HepG2 (cell line): ENCODE measurements at regions not wholly inside any gene's neighbourhood (a gene's known extent, or its start where the extent isn't known, plus 50 kb on each side); places are given as distances from the start of the nearest gene placed in this dataset.
A peak's percentile ranks its signal among the peaks of the same experiment; 100 is the strongest.

Experiments used
- ATAC-seq: fragments of 200-7000 bp; cut with Tn5 transposase; 3 replicates; pipeline ENCODE4 v1.9.1; 2020; ENCODE audit warnings: mild to moderate bottlenecking, moderate library complexity
- BruUV-seq: library from RNA; stranded (reverse); fragments of 400-500 nt; replicated peaks from 2 replicates; lab custom pipeline; 2021; lab: Mats Ljungman, UMichigan
- CTCF ChIA-PET: fragments of 300-600 bp; formaldehyde crosslinking; extraction: SDS; loops from one replicate; lab custom pipeline; 2021; ENCODE audit warnings: low total read pairs, inconsistent platforms, low intra/inter-chr PET ratio; lab: Yijun Ruan, JAX
- POLR2A ChIA-PET: fragments of 350-600 bp; sonication (Branson Sonifier 250); formaldehyde crosslinking; loops from one replicate; lab custom pipeline; 2020; ENCODE audit warnings: antibody characterized with exemption, inconsistent platforms; lab: Yijun Ruan, JAX
- DNase-seq: peaks from one replicate; pipeline ENCODE4 v3.0.0-alpha.2; 2015; ENCODE audit warnings: low spot score
- FAIRE-seq: peaks from 3 replicates; lab custom pipeline; 2011; peaks lifted over from hg19 to GRCh38; lab: Jason Lieb, UNC
- H2AFZ ChIP-seq: one replicate; pipeline ENCODE4 v1.6.1; 2011; ENCODE audit warnings: low read length, inconsistent platforms
- H3K27ac ChIP-seq: fragments of 300-600 bp; 3 replicates; pipeline ENCODE4 v1.8.0; 2011; ENCODE audit warnings: mixed run types, mild to moderate bottlenecking, mixed read lengths, low read length, inconsistent platforms; ENCODE audit not compliant: insufficient read depth; ENCODE audit errors: extremely low read length
- H3K27me3 ChIP-seq, 2 experiments: fragments of 200-600 bp in 1 of 2; 2 replicates in 1 of 2; 3 replicates in 1 of 2; pipeline versions ENCODE4 v1.6.0 to v1.8.0; 2011; ENCODE audit warnings: low read length in 2 of 2, mild to moderate bottlenecking in 2 of 2, moderate library complexity in 2 of 2, inconsistent platforms in 1 of 2; ENCODE audit not compliant: insufficient read depth in 2 of 2, control insufficient read depth in 1 of 2
- H3K36me3 ChIP-seq, 2 experiments: fragments of 200-600 bp in 1 of 2; replicated peaks in 1 of 2; 2 replicates in 1 of 2; 3 replicates in 1 of 2; pipeline versions ENCODE4 v1.5.1 to v1.8.0; 2011; ENCODE audit warnings: low read length in 2 of 2, inconsistent platforms in 1 of 2; ENCODE audit not compliant: insufficient read depth in 2 of 2, control insufficient read depth in 1 of 2
- H3K4me1 ChIP-seq: 2 replicates; pipeline ENCODE4 v1.5.1; 2012; ENCODE audit warnings: low read length, inconsistent platforms; ENCODE audit not compliant: insufficient read depth
- H3K4me2 ChIP-seq: 2 replicates; pipeline ENCODE4 v1.6.0; 2011; ENCODE audit warnings: low read depth, low read length, inconsistent platforms
- H3K4me3 ChIP-seq, 3 experiments: fragments of 200-600 bp in 1 of 3; sonication (generic), shearing (Covaris generic) in 1 of 3; replicated peaks in 1 of 3; 2 replicates each; pipeline ENCODE4 v1.5.1; 2011 to 2016; ENCODE audit warnings: low read length in 3 of 3, inconsistent platforms in 2 of 3, low read depth in 2 of 3, mild to moderate bottlenecking in 2 of 3, control low read depth in 1 of 3, mixed read lengths in 1 of 3; ENCODE audit not compliant: insufficient read depth in 1 of 3
- H3K79me2 ChIP-seq: one replicate; pipeline ENCODE4 v1.6.1; 2011; ENCODE audit warnings: low read length, inconsistent platforms; ENCODE audit not compliant: insufficient read depth
- H3K9ac ChIP-seq: 2 replicates; pipeline ENCODE4 v1.6.0; 2011; ENCODE audit warnings: mild to moderate bottlenecking, low read depth, low read length, inconsistent platforms; ENCODE audit not compliant: insufficient read depth
- H3K9me3 ChIP-seq: 2 replicates; pipeline ENCODE4 v1.5.1; 2012; ENCODE audit warnings: mild to moderate bottlenecking, low read length
- H4K20me1 ChIP-seq: 2 replicates; pipeline ENCODE4 v1.6.0; 2011; ENCODE audit warnings: inconsistent platforms, mild to moderate bottlenecking, low read length, moderate library complexity; ENCODE audit not compliant: insufficient read depth
- NCOR1 ChIP-seq: fragments of 200-600 bp; sonication (generic); IDR thresholded peaks from 2 replicates; pipeline ENCODE4 v1.7.0; 2017; ENCODE audit warnings: antibody characterized with exemption, low read length, borderline replicate concordance
- NFE2L2 ChIP-seq: fragments of 150-350 bp; IDR thresholded peaks from 2 replicates; pipeline ENCODE4 v1.6.1; 2014; ENCODE audit warnings: low read length
- RXRB ChIP-seq: IDR thresholded peaks from 2 replicates; pipeline ENCODE4 v1.6.1; 2016; ENCODE audit warnings: borderline replicate concordance, missing genetic modification reagents, missing compliant biosample characterization
- SOX13 ChIP-seq, 3 experiments: fragments of 450-650 bp in 1 of 3; sonication (generic) in 1 of 3; formaldehyde crosslinking in 1 of 3; IDR thresholded peaks in 2 of 3; conservative IDR thresholded peaks in 1 of 3; 2 replicates each; pipeline versions ENCODE4 v1.5.0 to v1.6.1; 2016 to 2020; ENCODE audit warnings: antibody characterized with exemption in 1 of 3, mild to moderate bottlenecking in 1 of 3, missing compliant biosample characterization in 1 of 3, missing genetic modification reagents in 1 of 3, moderate library complexity in 1 of 3
- SOX5 ChIP-seq: IDR thresholded peaks from 2 replicates; pipeline ENCODE4 v1.6.1; 2016; ENCODE audit warnings: borderline replicate concordance
- SSRP1 ChIP-seq: IDR thresholded peaks from 2 replicates; pipeline ENCODE4 v1.6.1; 2016; ENCODE audit warnings: control low read depth
- ZNF614 ChIP-seq: IDR thresholded peaks from 2 replicates; pipeline ENCODE4 v1.6.1; 2018; ENCODE audit warnings: missing biosample characterization, missing genetic modification reagents, inconsistent platforms, borderline replicate concordance
- WGBS: methylation state at CpG from one replicate; pipeline ENCODE4 v1.1.6; 2017; ENCODE audit warnings: low lambda C conversion rate; 5-methylcytosine and 5-hydroxymethylcytosine counted together
- in situ Hi-C: cut with HindIII; loops from 2 replicates; pipeline ENCODE4 v1.10.0; 2017; ENCODE audit warnings: low pct_unique_long_range_greater_than_20kb; ENCODE audit not compliant: extremely low pct_ligation_motif_present
- intact Hi-C: fragments of 100-400 bp; cut with micrococcal nuclease; formaldehyde crosslinking; loops from one replicate; pipeline ENCODE4 v1.10.0; 2022; ENCODE audit not compliant: unreplicated experiment
- TF ChIP-seq, protein P1 (sequence below): IDR thresholded peaks from 2 replicates; pipeline ENCODE4 v1.6.1; 2018; ENCODE audit warnings: missing genetic modification reagents, mild to moderate bottlenecking, missing compliant biosample characterization
- TF ChIP-seq, protein P2 (sequence below): sonication (generic); formaldehyde crosslinking; conservative IDR thresholded peaks from 2 replicates; pipeline ENCODE4 v1.4.0; 2020; ENCODE audit warnings: mild to moderate bottlenecking, missing genetic modification reagents, moderate library complexity
- TF ChIP-seq, protein P3 (sequence below): sonication (generic); formaldehyde crosslinking; IDR thresholded peaks from 2 replicates; pipeline ENCODE4 v1.5.1; 2020; ENCODE audit warnings: mild to moderate bottlenecking, missing genetic modification reagents, borderline replicate concordance

DNA sequence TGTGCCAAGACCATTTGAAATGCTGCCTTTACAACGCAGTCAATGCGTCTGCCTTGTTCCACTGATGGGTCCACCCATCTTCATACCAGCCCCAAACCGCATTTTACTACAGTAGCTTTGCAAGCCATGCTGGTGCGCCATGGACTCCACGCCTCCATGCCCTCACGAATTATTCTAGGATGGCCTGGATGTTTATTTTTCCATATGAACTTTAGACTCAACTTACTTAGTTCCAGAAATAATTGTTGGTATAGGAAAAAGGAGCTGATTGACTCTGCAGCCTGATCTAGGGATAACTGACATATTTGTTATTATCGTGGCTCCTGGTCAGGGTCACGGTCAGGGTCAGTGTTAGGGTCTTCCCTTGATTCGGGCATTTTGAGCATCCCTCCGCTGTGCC lies 70.0 kb upstream of the ZNF469 start:
- peaks cover 2 to 40% of the 10 kb centered on the region in 2 experiments; a peak in 4 of 5 replicates for H3K27me3 ChIP-seq
- H3K9me3 ChIP-seq, result peaks cover 14% of the 10 kb centered on the region; the same call in 1 of the 2 replicates
- no peak overlapping the region for H3K9ac ChIP-seq
- intact Hi-C loops (no loop called here), in situ Hi-C loops (no loop called here)
- no peaks in the 10 kb centered on the region for H3K79me2 ChIP-seq
- H3K27ac ChIP-seq, result no peak overlapping the region
- 12% methylated on average over 10 of the region's 10 CpGs for WGBS
- ATAC-seq (no peak), FAIRE-seq (peak; percentile 40), DNase-seq (peak; percentile 59)
- POLR2A ChIA-PET, result no interaction called here
- H3K4me2 ChIP-seq, result no peak overlapping the region
- no peak overlapping the region for H3K4me3 ChIP-seq
- no TSS peak for BruUV-seq
- peaks cover 29% of the 10 kb centered on the region for H3K4me1 ChIP-seq
- H4K20me1 ChIP-seq, result no peaks in the 10 kb centered on the region
- no peaks in the 10 kb centered on the region for H3K36me3 ChIP-seq
- H2AFZ ChIP-seq, result no peak overlapping the region
- CTCF ChIA-PET, result no interaction called here
- TF ChIP-seq, protein P1, sequence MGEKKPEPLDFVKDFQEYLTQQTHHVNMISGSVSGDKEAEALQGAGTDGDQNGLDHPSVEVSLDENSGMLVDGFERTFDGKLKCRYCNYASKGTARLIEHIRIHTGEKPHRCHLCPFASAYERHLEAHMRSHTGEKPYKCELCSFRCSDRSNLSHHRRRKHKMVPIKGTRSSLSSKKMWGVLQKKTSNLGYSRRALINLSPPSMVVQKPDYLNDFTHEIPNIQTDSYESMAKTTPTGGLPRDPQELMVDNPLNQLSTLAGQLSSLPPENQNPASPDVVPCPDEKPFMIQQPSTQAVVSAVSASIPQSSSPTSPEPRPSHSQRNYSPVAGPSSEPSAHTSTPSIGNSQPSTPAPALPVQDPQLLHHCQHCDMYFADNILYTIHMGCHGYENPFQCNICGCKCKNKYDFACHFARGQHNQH (CRISPR knock-in tag), result 0 out of 2 replicates have a peak, but pooled peaks have one; percentile 20
- peak; percentile 52; the same call in 1 of the 2 replicates for TF ChIP-seq RXRB (CRISPR knock-in tag)
- TF ChIP-seq SOX13 (IDR thresholded peaks at IDR 0.05), result no peak
- peak in 1 of 2 experiments; percentile 24; a peak in 1 of 4 replicates for TF ChIP-seq SOX13 (CRISPR knock-in tag; conservative IDR thresholded peaks at IDR 0.05 in 1 of 2, IDR thresholded peaks at IDR 0.05 in 1 of 2)
- TF ChIP-seq, protein P2, sequence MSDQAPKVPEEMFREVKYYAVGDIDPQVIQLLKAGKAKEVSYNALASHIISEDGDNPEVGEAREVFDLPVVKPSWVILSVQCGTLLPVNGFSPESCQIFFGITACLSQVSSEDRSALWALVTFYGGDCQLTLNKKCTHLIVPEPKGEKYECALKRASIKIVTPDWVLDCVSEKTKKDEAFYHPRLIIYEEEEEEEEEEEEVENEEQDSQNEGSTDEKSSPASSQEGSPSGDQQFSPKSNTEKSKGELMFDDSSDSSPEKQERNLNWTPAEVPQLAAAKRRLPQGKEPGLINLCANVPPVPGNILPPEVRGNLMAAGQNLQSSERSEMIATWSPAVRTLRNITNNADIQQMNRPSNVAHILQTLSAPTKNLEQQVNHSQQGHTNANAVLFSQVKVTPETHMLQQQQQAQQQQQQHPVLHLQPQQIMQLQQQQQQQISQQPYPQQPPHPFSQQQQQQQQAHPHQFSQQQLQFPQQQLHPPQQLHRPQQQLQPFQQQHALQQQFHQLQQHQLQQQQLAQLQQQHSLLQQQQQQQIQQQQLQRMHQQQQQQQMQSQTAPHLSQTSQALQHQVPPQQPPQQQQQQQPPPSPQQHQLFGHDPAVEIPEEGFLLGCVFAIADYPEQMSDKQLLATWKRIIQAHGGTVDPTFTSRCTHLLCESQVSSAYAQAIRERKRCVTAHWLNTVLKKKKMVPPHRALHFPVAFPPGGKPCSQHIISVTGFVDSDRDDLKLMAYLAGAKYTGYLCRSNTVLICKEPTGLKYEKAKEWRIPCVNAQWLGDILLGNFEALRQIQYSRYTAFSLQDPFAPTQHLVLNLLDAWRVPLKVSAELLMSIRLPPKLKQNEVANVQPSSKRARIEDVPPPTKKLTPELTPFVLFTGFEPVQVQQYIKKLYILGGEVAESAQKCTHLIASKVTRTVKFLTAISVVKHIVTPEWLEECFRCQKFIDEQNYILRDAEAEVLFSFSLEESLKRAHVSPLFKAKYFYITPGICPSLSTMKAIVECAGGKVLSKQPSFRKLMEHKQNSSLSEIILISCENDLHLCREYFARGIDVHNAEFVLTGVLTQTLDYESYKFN (CRISPR knock-in tag), result 0 out of 2 replicates have a peak, but pooled peaks have one; percentile 29
- peak; percentile 34; the same call in 1 of the 2 replicates for TF ChIP-seq SOX5 (CRISPR knock-in tag)
- TF ChIP-seq ZNF614 (CRISPR knock-in tag), result 0 out of 2 replicates have a peak, but pooled peaks have one; percentile 28
- no peak for TF ChIP-seq NFE2L2
- peak; percentile 57; the same call in 1 of the 2 replicates for TF ChIP-seq NCOR1
- no peak for TF ChIP-seq SSRP1 (CRISPR knock-in tag)
- TF ChIP-seq, protein P3, sequence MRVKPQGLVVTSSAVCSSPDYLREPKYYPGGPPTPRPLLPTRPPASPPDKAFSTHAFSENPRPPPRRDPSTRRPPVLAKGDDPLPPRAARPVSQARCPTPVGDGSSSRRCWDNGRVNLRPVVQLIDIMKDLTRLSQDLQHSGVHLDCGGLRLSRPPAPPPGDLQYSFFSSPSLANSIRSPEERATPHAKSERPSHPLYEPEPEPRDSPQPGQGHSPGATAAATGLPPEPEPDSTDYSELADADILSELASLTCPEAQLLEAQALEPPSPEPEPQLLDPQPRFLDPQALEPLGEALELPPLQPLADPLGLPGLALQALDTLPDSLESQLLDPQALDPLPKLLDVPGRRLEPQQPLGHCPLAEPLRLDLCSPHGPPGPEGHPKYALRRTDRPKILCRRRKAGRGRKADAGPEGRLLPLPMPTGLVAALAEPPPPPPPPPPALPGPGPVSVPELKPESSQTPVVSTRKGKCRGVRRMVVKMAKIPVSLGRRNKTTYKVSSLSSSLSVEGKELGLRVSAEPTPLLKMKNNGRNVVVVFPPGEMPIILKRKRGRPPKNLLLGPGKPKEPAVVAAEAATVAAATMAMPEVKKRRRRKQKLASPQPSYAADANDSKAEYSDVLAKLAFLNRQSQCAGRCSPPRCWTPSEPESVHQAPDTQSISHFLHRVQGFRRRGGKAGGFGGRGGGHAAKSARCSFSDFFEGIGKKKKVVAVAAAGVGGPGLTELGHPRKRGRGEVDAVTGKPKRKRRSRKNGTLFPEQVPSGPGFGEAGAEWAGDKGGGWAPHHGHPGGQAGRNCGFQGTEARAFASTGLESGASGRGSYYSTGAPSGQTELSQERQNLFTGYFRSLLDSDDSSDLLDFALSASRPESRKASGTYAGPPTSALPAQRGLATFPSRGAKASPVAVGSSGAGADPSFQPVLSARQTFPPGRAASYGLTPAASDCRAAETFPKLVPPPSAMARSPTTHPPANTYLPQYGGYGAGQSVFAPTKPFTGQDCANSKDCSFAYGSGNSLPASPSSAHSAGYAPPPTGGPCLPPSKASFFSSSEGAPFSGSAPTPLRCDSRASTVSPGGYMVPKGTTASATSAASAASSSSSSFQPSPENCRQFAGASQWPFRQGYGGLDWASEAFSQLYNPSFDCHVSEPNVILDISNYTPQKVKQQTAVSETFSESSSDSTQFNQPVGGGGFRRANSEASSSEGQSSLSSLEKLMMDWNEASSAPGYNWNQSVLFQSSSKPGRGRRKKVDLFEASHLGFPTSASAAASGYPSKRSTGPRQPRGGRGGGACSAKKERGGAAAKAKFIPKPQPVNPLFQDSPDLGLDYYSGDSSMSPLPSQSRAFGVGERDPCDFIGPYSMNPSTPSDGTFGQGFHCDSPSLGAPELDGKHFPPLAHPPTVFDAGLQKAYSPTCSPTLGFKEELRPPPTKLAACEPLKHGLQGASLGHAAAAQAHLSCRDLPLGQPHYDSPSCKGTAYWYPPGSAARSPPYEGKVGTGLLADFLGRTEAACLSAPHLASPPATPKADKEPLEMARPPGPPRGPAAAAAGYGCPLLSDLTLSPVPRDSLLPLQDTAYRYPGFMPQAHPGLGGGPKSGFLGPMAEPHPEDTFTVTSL (CRISPR knock-in tag), result peak; percentile 46; the same call in 1 of the 2 replicates
